Thyroid gland (tissue), 4 donors: ENCODE measurements at regions not wholly inside any gene's neighbourhood (a gene's known extent, or its start where the extent isn't known, plus 50 kb on each side); places are given as distances from the start of the nearest gene placed in this dataset.

ENCODE experiments used
- CTCF ChIP-seq, 6 experiments: fragments of 200-600 bp in 3 of 6; fragments of 450-650 bp in 3 of 6; sonication (generic) in 3 of 6; IDR thresholded peaks; one replicate each; pipeline ENCODE4 v1.5.1; 2016 to 2019; ENCODE audit warnings: antibody characterized with exemption in 6 of 6, mild to moderate bottlenecking in 2 of 6, inconsistent platforms in 1 of 6, moderate library complexity in 1 of 6
- POLR2A ChIP-seq, 2 donors: fragments of 450-650 bp; IDR thresholded peaks; one replicate each; pipeline ENCODE4 v1.6.1; 2017; ENCODE audit warnings: antibody characterized with exemption in 2 of 2, mild to moderate bottlenecking in 2 of 2, moderate library complexity in 1 of 2

DNA sequence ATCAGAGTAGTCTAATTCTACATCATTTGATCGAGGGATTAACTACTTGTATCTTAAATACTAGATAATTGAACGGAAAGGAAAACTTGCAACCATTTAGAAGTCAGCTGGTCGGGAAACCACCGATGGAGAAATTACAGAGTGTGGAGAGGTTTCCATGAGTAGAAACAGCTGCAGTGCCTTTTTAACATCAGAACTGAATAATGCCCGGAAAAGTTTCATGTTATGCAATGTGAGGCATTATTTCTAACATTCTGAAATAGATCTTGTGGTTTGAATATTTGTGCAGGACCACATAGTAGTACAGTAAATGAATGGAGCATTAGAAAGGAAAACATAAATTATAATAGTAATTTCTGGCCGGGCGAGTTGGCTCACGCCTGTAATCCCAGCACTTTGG is 88.1 kb upstream of the RNF180 start:
- TF ChIP-seq POLR2A (IDR thresholded peaks at IDR 0.05): no peak
- TF ChIP-seq CTCF (IDR thresholded peaks at IDR 0.05): no peak
